ENCODE measurements at regions not wholly inside any gene's neighbourhood (a gene's known extent, or its start where the extent isn't known, plus 50 kb on each side); places are given as distances from the start of the nearest gene placed in this dataset.

DNA sequence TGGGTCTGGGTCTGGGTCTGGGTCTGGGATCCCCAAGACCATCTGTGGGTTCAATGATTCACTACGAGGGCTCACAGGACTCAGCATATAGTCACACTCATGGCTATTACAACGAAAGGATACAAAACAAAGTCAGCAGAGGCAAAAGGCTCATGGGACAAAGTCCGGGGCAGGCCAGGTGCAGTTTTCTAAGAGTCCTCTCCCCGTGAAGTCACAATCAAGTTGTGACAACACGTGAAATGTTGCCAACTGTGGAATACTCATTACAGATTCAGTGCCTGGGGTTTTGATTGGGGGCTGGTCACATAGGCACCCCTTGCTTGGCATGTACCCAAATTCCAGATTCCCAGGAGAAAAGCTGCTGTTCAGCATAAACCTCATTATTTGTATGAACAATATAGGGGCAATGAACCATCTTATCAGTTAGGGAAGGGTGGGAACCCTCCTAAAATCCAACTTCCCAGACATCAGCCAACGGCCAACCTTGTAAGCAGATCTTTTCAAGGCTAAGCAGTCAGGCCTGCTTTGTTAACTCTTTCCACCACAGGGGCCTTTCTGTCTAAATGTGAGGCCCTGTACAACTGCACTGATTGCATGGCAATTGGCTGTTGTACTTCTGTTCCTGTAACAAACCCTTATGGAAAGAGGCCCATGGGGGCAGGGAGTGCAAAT is 58.2 kb upstream of the DIPK2B start:
- DNase-seq (ENCODE audit: low spot score) = no peak
- no peak for TF ChIP-seq CTCF (IDR thresholded peaks at IDR 0.05; ENCODE audit: extremely low read depth, insufficient read depth, missing control alignments)
- in situ Hi-C loops (cut with MboI; ENCODE audit: low pct_unique_long_range_greater_than_20kb, low sequenced_read_pairs, unreplicated experiment) = no loop called here
